Loucy (cell line): ENCODE measurements at regions not wholly inside any gene's neighbourhood (a gene's known extent, or its start where the extent isn't known, plus 50 kb on each side); places are given as distances from the start of the nearest gene placed in this dataset.
"Not testable (repeated sequence)": the region's sequence is repeated elsewhere in the genome, so short reads cannot be mapped to it uniquely, and the experiment has no call there.

Experiments used
- H2AFZ ChIP-seq: fragments of 200-600 bp; sonication (generic); 2 replicates; pipeline ENCODE4 v1.6.0; 2016; ENCODE audit warnings: antibody characterized with exemption, mild to moderate bottlenecking, low read length, moderate library complexity
- H3F3A ChIP-seq: fragments of 200-600 bp; 2 replicates; pipeline ENCODE4 v1.6.0; 2016; ENCODE audit warnings: antibody characterized with exemption, low read depth, mild to moderate bottlenecking
- H3K27me3 ChIP-seq: fragments of 200-600 bp; sonication (generic); 2 replicates; pipeline ENCODE4 v1.6.1; 2014; ENCODE audit warnings: low read length, mild to moderate bottlenecking; ENCODE audit not compliant: insufficient read depth, poor library complexity, severe bottlenecking
- H3K36me3 ChIP-seq: fragments of 200-600 bp; sonication (generic); 2 replicates; pipeline ENCODE4 v1.6.1; 2016; ENCODE audit warnings: low read length; ENCODE audit not compliant: insufficient read depth
- H3K4me1 ChIP-seq: fragments of 200-600 bp; sonication (generic); 2 replicates; pipeline ENCODE4 v1.5.1; 2014; ENCODE audit warnings: low read length, mild to moderate bottlenecking; ENCODE audit not compliant: insufficient read depth, poor library complexity, severe bottlenecking
- H3K4me2 ChIP-seq: fragments of 200-600 bp; sonication (generic); 2 replicates; pipeline ENCODE4 v1.6.0; 2014; ENCODE audit warnings: antibody characterized with exemption, low read length, low read depth, mild to moderate bottlenecking; ENCODE audit not compliant: poor library complexity, severe bottlenecking
- H3K4me3 ChIP-seq: fragments of 200-600 bp; sonication (generic); 2 replicates; pipeline ENCODE4 v1.5.1; 2014; ENCODE audit warnings: low read length, mild to moderate bottlenecking, mixed read lengths; ENCODE audit not compliant: poor library complexity, severe bottlenecking
- H3K79me2 ChIP-seq: fragments of 200-600 bp; sonication (generic); 2 replicates; pipeline ENCODE4 v1.6.1; 2014; ENCODE audit warnings: low read length; ENCODE audit not compliant: insufficient read depth
- H3K9ac ChIP-seq: fragments of 200-600 bp; sonication (generic); 2 replicates; pipeline ENCODE4 v1.6.0; 2014; ENCODE audit warnings: mild to moderate bottlenecking, low read depth, low read length, moderate library complexity; ENCODE audit not compliant: poor library complexity, severe bottlenecking
- H3K9me2 ChIP-seq: fragments of 200-600 bp; sonication (generic); replicated peaks from 2 replicates; pipeline ENCODE4 v1.6.1; 2016; ENCODE audit warnings: low read depth, low read length, mixed read lengths
- H3K9me3 ChIP-seq: fragments of 200-600 bp; sonication (generic); 2 replicates; pipeline ENCODE4 v1.6.1; 2014; ENCODE audit warnings: mild to moderate bottlenecking, antibody characterized with exemption, low read length, low read depth; ENCODE audit not compliant: insufficient read depth
- H4K20me1 ChIP-seq: fragments of 200-600 bp; sonication (generic); 2 replicates; pipeline ENCODE4 v1.6.0; 2014; ENCODE audit warnings: antibody characterized with exemption, low read length, mild to moderate bottlenecking; ENCODE audit not compliant: insufficient read depth, poor library complexity, severe bottlenecking
- EZH2phosphoT487 ChIP-seq: fragments of 200-600 bp; IDR thresholded peaks from 2 replicates; pipeline ENCODE4 v1.6.1; 2018; ENCODE audit warnings: antibody characterized with exemption, mild to moderate bottlenecking, moderate library complexity, borderline replicate concordance
- TF ChIP-seq, protein P1 (sequence below): fragments of 200-600 bp; sonication (generic); conservative IDR thresholded peaks from 2 replicates; pipeline ENCODE4 v1.5.1; 2014; ENCODE audit warnings: mild to moderate bottlenecking, antibody characterized with exemption, low read length

DNA sequence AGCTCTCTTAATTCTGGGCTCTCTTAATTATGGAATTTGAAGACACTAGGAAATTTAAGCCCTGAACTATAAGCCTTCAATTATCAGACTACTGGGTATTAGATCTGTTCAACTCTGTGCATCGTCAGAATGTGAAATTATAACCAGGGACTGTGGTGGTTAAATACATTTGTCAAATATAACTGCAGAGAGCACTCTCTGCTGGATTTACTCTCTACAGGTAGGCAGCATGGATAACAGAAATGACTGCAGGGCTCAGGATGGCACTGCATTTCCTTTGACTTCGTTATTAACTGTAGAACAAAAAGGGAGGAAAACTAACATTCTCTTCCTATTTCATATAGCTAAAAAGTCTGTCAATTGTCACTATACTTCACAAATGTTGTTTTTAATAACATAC lies 310.1 kb upstream of the RASGEF1B start:
- H3K79me2 ChIP-seq, result no peaks in the 10 kb centered on the region
- peaks cover 19% of the 10 kb centered on the region for H3K4me1 ChIP-seq
- H3K4me3 ChIP-seq, result no peak overlapping the region
- H3K9ac ChIP-seq, result no peak overlapping the region
- H3K9me2 ChIP-seq, result no peaks in the 10 kb centered on the region
- H2AFZ ChIP-seq, result no peak overlapping the region
- H3F3A ChIP-seq, result no peaks in the 10 kb centered on the region
- H3K9me3 ChIP-seq, result no peaks in the 10 kb centered on the region
- H3K36me3 ChIP-seq, result no peaks in the 10 kb centered on the region
- TF ChIP-seq, protein P1, sequence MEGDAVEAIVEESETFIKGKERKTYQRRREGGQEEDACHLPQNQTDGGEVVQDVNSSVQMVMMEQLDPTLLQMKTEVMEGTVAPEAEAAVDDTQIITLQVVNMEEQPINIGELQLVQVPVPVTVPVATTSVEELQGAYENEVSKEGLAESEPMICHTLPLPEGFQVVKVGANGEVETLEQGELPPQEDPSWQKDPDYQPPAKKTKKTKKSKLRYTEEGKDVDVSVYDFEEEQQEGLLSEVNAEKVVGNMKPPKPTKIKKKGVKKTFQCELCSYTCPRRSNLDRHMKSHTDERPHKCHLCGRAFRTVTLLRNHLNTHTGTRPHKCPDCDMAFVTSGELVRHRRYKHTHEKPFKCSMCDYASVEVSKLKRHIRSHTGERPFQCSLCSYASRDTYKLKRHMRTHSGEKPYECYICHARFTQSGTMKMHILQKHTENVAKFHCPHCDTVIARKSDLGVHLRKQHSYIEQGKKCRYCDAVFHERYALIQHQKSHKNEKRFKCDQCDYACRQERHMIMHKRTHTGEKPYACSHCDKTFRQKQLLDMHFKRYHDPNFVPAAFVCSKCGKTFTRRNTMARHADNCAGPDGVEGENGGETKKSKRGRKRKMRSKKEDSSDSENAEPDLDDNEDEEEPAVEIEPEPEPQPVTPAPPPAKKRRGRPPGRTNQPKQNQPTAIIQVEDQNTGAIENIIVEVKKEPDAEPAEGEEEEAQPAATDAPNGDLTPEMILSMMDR, result no peak
- no peak for TF ChIP-seq EZH2phosphoT487
- H3K27me3 ChIP-seq, result no peaks in the 10 kb centered on the region
- no peaks in the 10 kb centered on the region for H4K20me1 ChIP-seq
- no peak overlapping the region for H3K4me2 ChIP-seq

DNA sequence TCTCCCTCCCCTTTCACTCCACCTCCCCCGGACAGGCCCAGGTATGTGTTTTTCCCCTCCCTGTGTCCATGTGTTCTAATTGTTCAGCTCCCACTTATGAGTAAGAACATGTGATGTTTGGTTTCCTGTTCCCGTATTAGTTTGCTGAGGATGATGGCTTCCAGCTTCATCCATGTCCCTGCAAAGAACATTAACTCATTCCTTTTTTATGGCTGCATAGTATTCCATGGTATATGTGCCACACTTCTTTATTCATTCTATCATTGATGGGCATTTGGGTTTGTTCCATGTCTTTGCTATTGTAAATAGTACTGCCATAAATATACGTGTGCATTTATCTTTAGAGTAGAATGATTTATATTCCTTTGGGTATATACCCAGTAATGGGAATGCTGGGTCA lies 306.0 kb upstream of the RASGEF1B start:
- H3K9me3 ChIP-seq, H3F3A ChIP-seq: not testable (repeated sequence)

DNA sequence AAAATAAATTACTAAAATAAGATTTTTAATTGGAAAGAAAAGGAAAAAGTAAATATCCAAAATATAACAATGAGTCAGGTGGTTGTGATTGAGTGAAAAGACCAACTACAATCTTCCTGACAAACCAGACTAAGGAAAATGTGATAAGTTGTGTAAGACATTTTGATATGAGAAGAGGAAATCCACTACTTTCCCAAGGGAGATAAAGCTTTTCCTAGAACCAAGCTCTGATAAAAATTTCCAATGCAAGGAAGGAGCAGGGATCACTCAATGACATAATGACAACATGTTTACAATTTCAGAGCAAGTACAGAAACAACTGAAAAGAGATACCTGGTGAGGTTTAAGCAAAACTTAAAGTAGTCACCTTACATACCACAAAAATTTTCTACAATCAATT lies 305.1 kb upstream of the RASGEF1B start:
- no peaks in the 10 kb centered on the region for H3F3A ChIP-seq
- no peaks in the 10 kb centered on the region for H3K4me1 ChIP-seq
- H3K9ac ChIP-seq, result no peak overlapping the region
- H3K36me3 ChIP-seq, result no peaks in the 10 kb centered on the region
- H3K9me3 ChIP-seq, result no peaks in the 10 kb centered on the region
- no peak overlapping the region for H2AFZ ChIP-seq
- no peaks in the 10 kb centered on the region for H3K9me2 ChIP-seq
- H4K20me1 ChIP-seq, result no peaks in the 10 kb centered on the region
- no peaks in the 10 kb centered on the region for H3K27me3 ChIP-seq
- H3K4me2 ChIP-seq, result no peak overlapping the region
- H3K4me3 ChIP-seq, result no peak overlapping the region
- H3K79me2 ChIP-seq, result no peaks in the 10 kb centered on the region
- TF ChIP-seq, protein P1, result no peak
- no peak for TF ChIP-seq EZH2phosphoT487

More for the DNA sequence above, 306.0 kb upstream of the RASGEF1B start:
- H3K79me2 ChIP-seq, H2AFZ ChIP-seq, H3K9me2 ChIP-seq, H3K4me1 ChIP-seq, H3K4me2 ChIP-seq, H4K20me1 ChIP-seq, H3K9ac ChIP-seq, H3K27me3 ChIP-seq, H3K4me3 ChIP-seq, H3K36me3 ChIP-seq: not testable (repeated sequence)

DNA sequence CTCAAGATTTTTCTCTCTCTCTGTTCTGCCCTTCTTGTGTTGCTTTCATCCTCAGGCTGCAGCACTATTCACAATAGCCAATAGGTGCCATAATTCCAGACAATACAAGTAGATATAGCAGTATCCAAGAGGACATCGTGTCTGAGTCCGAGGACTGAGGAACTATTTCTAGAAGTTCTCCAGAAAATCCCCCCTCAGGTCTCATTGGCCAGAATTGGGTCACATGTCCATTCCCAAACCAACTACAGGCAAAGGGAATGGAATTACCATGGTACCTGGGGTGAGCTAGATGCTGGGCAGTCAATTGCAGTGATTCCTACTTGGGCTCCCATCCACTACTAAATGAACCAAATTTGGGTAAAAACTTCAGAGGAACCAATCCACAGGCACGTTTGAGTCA lies 301.9 kb upstream of the RASGEF1B start:
- H3K9me3 ChIP-seq, result no peaks in the 10 kb centered on the region
- H3K27me3 ChIP-seq, result no peaks in the 10 kb centered on the region
- H3K4me3 ChIP-seq, result no peak overlapping the region
- H3K9me2 ChIP-seq, result no peaks in the 10 kb centered on the region
- no peaks in the 10 kb centered on the region for H3K79me2 ChIP-seq
- no peaks in the 10 kb centered on the region for H3K4me1 ChIP-seq
- no peaks in the 10 kb centered on the region for H4K20me1 ChIP-seq
- no peak overlapping the region for H2AFZ ChIP-seq
- no peak overlapping the region for H3K9ac ChIP-seq
- no peaks in the 10 kb centered on the region for H3K36me3 ChIP-seq
- H3F3A ChIP-seq, result no peaks in the 10 kb centered on the region
- no peak for TF ChIP-seq EZH2phosphoT487
- TF ChIP-seq, protein P1, result no peak
- no peak overlapping the region for H3K4me2 ChIP-seq
